ENCODE measurements at regions not wholly inside any gene's neighbourhood (a gene's known extent, or its start where the extent isn't known, plus 50 kb on each side); places are given as distances from the start of the nearest gene placed in this dataset.

GRCh38 chr3:135895106-135895733 lies 70.3 kb upstream of the PPP2R3A start:
- ATAC-seq (peak; percentile 33 to 63), DNase-seq (peak; percentile 67 to 89 (median 81))
- 21% methylated on average over 3 of the region's 3 CpGs for WGBS
- H3K4me3 ChIP-seq (ENCODE audit: low read length): no peak overlapping the region
- H3K27me3 ChIP-seq (ENCODE audit: control insufficient read depth, insufficient read depth): no peaks in the 10 kb centered on the region
- no peaks in the 10 kb centered on the region for H3K4me1 ChIP-seq (ENCODE audit: control insufficient read depth, insufficient read depth, low read length)
- H3K9me3 ChIP-seq (ENCODE audit: control insufficient read depth, low read length): no peaks in the 10 kb centered on the region
- intact Hi-C loops (cut with DNase I): loop anchor here (5.0 to 10.0 kb wide), 7 partner anchors 390 to 1293 kb away; partner anchors contain the start of gene EPHB1 (in 2 of the 4)
- no peak overlapping the region for H3K27ac ChIP-seq (ENCODE audit: low read length)

GRCh38 chr3:135895734-135896121 lies 69.8 kb upstream of the PPP2R3A start:
- intact Hi-C loops (cut with DNase I): loop anchor here (5.0 to 10.0 kb wide), 7 partner anchors 391 to 1293 kb away; partner anchors contain the start of gene EPHB1 (in 2 of the 4)
- no peaks in the 10 kb centered on the region for H3K9me3 ChIP-seq (ENCODE audit: control insufficient read depth, low read length)
- no peaks in the 10 kb centered on the region for H3K27me3 ChIP-seq (ENCODE audit: control insufficient read depth, insufficient read depth)
- no peak for ATAC-seq
- DNase-seq: no peak
- H3K4me3 ChIP-seq (ENCODE audit: low read length): no peak overlapping the region
- no peaks in the 10 kb centered on the region for H3K4me1 ChIP-seq (ENCODE audit: control insufficient read depth, insufficient read depth, low read length)
- H3K27ac ChIP-seq (ENCODE audit: low read length): no peak overlapping the region
- 89% methylated on average over 3 of the region's 3 CpGs for WGBS

DNA sequence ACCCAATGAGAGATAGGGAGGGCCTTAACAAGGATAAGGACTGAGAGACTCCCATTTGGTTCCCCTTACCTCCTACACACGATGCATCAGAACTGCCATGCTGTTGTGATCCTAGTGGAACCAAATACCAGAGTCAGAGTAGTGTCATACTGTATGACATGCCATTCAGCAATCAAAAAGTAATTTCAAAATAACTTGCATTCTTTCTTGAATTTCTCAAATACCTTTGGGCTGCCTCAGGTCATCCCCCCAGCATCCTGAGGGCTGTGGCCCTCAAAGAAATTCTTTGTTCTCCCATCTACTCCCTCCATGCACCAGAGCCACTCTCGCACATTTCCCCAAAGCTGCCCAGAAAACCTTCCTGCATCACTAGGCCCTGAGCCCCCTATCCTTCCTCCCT lies 68.9 kb upstream of the PPP2R3A start:
- H3K27ac ChIP-seq (ENCODE audit: low read length): no peak overlapping the region
- no peaks in the 10 kb centered on the region for H3K9me3 ChIP-seq (ENCODE audit: control insufficient read depth, low read length)
- no peaks in the 10 kb centered on the region for H3K27me3 ChIP-seq (ENCODE audit: control insufficient read depth, insufficient read depth)
- intact Hi-C loops (cut with DNase I): loop anchor here (5.0 to 10.0 kb wide), 7 partner anchors 392 to 1294 kb away; partner anchors contain the start of gene EPHB1 (in 2 of the 4)
- WGBS: 73% methylated on average over 2 of the region's 2 CpGs
- DNase-seq (no peak), ATAC-seq (no peak)
- no peak overlapping the region for H3K4me3 ChIP-seq (ENCODE audit: low read length)
- H3K4me1 ChIP-seq (ENCODE audit: control insufficient read depth, insufficient read depth, low read length): no peaks in the 10 kb centered on the region

DNA sequence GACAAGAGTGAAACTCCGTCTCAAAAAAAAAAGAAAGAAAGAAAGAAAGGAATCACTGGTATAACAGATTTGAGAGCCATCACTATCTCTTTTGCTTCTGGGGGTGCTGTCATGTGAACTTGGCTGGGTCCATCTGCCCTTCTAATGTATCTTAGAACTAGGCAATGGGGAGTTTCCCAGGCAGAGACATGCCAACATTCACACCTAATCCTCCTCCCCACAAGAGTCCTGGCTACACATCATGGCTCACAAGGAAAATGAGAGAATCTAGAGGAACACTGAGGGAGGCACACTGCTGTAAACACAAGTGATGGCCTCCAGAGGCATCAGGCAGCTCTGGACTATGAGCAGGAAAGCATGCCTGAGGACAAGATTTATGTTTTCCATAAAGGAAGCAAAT lies 67.8 kb upstream of the PPP2R3A start:
- Histone ChIP-seq H3K9me3 (ENCODE audit: control insufficient read depth, low read length) (no peaks in the 10 kb centered on the region), H3K27me3 (ENCODE audit: control insufficient read depth, insufficient read depth) (no peaks in the 10 kb centered on the region), H3K4me1 (ENCODE audit: control insufficient read depth, insufficient read depth, low read length) (no peaks in the 10 kb centered on the region), H3K27ac (ENCODE audit: low read length) (no peak overlapping the region), H3K4me3 (ENCODE audit: low read length) (no peak overlapping the region)
- no peak for DNase-seq
- intact Hi-C loops (cut with DNase I): loop anchor here (5.0 to 10.0 kb wide), 7 partner anchors 393 to 1295 kb away; partner anchors contain the start of gene EPHB1 (in 2 of the 4)
- ATAC-seq: no peak
- 84% methylated on average over 1 of the region's 1 CpG for WGBS

DNA sequence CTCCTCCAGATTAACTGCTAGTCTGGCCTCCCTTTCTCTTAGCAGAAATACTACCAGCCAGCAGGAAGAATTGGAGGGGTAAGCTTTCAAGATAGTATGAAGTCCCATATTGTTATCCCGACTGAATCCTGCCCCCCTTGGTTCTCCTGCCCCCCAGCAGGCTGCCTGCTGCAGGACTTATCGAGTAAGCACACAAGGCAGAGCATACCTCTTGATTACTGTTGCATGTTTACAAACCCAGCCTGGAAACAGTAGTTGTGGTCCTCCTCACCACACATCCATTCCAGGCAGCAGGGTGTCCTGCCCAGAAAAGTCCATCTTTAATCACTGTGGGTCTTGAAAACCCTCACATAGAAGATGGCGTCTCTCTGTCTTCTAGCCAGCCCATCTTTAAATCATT lies 66.8 kb upstream of the PPP2R3A start:
- H3K27me3 ChIP-seq (ENCODE audit: control insufficient read depth, insufficient read depth): no peaks in the 10 kb centered on the region
- ATAC-seq: no peak
- H3K27ac ChIP-seq (ENCODE audit: low read length): no peak overlapping the region
- no peak for DNase-seq
- no peak overlapping the region for H3K4me3 ChIP-seq (ENCODE audit: low read length)
- 75% methylated on average over 3 of the region's 3 CpGs for WGBS
- no peaks in the 10 kb centered on the region for H3K4me1 ChIP-seq (ENCODE audit: control insufficient read depth, insufficient read depth, low read length)
- H3K9me3 ChIP-seq (ENCODE audit: control insufficient read depth, low read length): no peaks in the 10 kb centered on the region
- intact Hi-C loops (cut with DNase I): loop anchor here (5.0 to 10.0 kb wide), 7 partner anchors 394 to 1296 kb away; partner anchors contain the start of gene EPHB1 (in 2 of the 4)

GRCh38 chr3:135905058-135905724 lies 60.3 kb upstream of the PPP2R3A start:
- Histone ChIP-seq H3K4me3 (ENCODE audit: low read length) (no peak overlapping the region), H3K4me1 (ENCODE audit: control insufficient read depth, insufficient read depth, low read length) (no peaks in the 10 kb centered on the region), H3K27ac (ENCODE audit: low read length) (no peak overlapping the region), H3K27me3 (ENCODE audit: control insufficient read depth, insufficient read depth) (no peaks in the 10 kb centered on the region), H3K9me3 (ENCODE audit: control insufficient read depth, low read length) (no peaks in the 10 kb centered on the region)
- ATAC-seq: peak in 1 of 2 donors; percentile 64
- WGBS: 53% methylated on average over 5 of the region's 5 CpGs
- intact Hi-C loops (cut with DNase I): no loop called here
- DNase-seq: no peak

DNA sequence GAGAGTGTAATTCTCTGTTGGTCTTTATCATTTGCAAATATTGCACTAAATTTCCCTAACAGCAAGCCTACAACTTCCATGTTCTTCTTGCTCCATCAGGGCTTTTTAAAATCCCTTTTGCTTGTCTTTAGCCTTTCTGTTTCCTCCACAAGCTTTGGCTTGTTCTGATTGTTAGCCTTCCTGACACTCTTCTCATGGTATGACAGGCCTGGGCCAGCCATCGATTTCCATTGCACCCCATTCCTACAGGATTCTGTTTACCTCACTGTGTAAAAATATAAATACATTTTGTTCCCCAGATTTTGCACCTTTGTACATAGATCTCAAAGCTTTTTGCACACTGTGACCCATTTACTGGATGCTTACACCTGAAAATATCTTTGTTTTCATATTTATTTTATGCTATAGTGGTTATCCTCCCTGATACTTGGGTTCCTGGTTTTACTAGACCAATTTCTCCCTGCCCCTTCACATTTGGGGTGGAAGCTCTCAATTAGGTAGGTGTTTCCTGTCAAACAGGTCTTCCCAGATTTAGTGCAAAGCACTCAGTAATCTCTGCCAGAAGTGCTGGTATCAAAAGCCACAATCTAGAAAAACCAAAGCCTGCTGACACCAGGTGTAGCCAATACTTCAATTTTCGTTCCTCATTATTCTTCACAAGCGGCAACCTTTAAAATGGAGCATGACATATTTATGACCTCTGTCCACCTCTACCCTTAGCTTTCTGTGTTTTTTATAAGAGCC lies 57.9 kb upstream of the PPP2R3A start:
- Histone ChIP-seq H3K27ac (ENCODE audit: low read length) (no peak overlapping the region), H3K4me1 (ENCODE audit: control insufficient read depth, insufficient read depth, low read length) (no peaks in the 10 kb centered on the region), H3K4me3 (ENCODE audit: low read length) (no peak overlapping the region), H3K27me3 (ENCODE audit: control insufficient read depth, insufficient read depth) (no peaks in the 10 kb centered on the region), H3K9me3 (ENCODE audit: control insufficient read depth, low read length) (no peaks in the 10 kb centered on the region)
- intact Hi-C loops (cut with DNase I): no loop called here
- DNase-seq (no peak), ATAC-seq (no peak)
- WGBS: 87% methylated on average over 3 of the region's 3 CpGs

GRCh38 chr3:135908225-135908624 lies 57.3 kb upstream of the PPP2R3A start:
- intact Hi-C loops (cut with DNase I): no loop called here
- no peak for ATAC-seq
- WGBS: 88% methylated on average over 7 of the region's 7 CpGs

DNA sequence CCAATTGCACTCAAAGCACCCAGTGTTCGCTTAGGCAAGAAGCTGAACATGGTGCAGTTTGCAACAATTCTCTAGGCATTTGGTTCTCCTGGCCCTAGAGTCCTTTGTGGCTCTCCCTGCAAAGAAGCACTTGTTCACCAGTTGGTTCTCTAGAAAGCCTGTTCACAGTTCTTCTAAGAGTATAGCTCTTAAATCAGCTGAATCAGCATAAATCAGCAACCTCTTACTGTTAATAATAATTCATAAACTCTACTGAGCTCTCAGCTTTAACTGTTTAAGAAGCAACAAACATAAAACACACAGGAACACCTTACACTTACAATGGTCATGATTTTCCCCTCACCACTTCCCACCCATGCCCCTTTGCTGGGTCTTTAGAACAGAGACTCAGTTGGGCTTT lies 56.8 kb upstream of the PPP2R3A start:
- Histone ChIP-seq H3K4me3 (ENCODE audit: low read length) (no peak overlapping the region), H3K27ac (ENCODE audit: low read length) (no peak overlapping the region), H3K27me3 (ENCODE audit: control insufficient read depth, insufficient read depth) (no peaks in the 10 kb centered on the region), H3K4me1 (ENCODE audit: control insufficient read depth, insufficient read depth, low read length) (no peaks in the 10 kb centered on the region), H3K9me3 (ENCODE audit: control insufficient read depth, low read length) (no peaks in the 10 kb centered on the region)
- no peak for ATAC-seq
- WGBS: 92% methylated on average over 1 of the region's 1 CpG
- intact Hi-C loops (cut with DNase I): no loop called here
- DNase-seq: no peak

More at GRCh38 chr3:135908225-135908624, 57.3 kb upstream of the PPP2R3A start:
- no peak overlapping the region for H3K27ac ChIP-seq (ENCODE audit: low read length)
- no peak overlapping the region for H3K4me3 ChIP-seq (ENCODE audit: low read length)
- no peaks in the 10 kb centered on the region for H3K4me1 ChIP-seq (ENCODE audit: control insufficient read depth, insufficient read depth, low read length)
- H3K27me3 ChIP-seq (ENCODE audit: control insufficient read depth, insufficient read depth): no peaks in the 10 kb centered on the region
- H3K9me3 ChIP-seq (ENCODE audit: control insufficient read depth, low read length): no peaks in the 10 kb centered on the region
- no peak for DNase-seq

- WGBS: 40% methylated on average over 2 of the region's 2 CpGs
- H3K4me3 ChIP-seq (ENCODE audit: low read length): no peak overlapping the region
- intact Hi-C loops (cut with DNase I): no loop called here
These were observed 54.4 kb upstream of the PPP2R3A start for GRCh38 chr3:135911110-135911509.

DNA sequence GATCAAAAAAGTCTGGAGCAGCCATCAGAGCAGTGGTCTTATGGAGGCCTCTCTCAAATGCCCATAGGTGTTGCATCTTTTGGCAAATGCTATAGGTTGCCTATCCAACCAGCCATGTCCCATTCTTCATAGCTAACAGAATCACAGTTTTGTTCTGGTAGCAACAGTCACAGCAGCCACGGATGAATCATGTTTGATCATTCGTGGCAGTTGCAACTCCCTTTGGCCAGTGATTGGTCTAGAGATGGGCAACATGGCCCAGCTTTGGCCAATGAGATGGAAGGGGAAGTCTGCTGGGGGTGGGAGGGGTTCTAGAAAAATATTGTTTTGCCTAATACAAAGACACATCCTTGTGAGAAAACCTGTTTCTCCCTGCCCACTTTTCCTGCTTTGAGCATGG lies 50.3 kb upstream of the PPP2R3A start:
- WGBS: 62% methylated on average over 2 of the region's 2 CpGs
- H3K27ac ChIP-seq (ENCODE audit: low read length): no peak overlapping the region
- DNase-seq: no peak
- no peaks in the 10 kb centered on the region for H3K4me1 ChIP-seq (ENCODE audit: control insufficient read depth, insufficient read depth, low read length)
- intact Hi-C loops (cut with DNase I): loop anchor here in 3 of 4 donors (5.0 kb wide), 1 partner anchor 127 kb away; no protein-coding TSS in a partner anchor
- no peak overlapping the region for H3K4me3 ChIP-seq (ENCODE audit: low read length)
- ATAC-seq: no peak
- H3K27me3 ChIP-seq (ENCODE audit: control insufficient read depth, insufficient read depth): no peaks in the 10 kb centered on the region
- no peaks in the 10 kb centered on the region for H3K9me3 ChIP-seq (ENCODE audit: control insufficient read depth, low read length)

More at GRCh38 chr3:135911110-135911509, 54.4 kb upstream of the PPP2R3A start:
- H3K4me1 ChIP-seq (ENCODE audit: control insufficient read depth, insufficient read depth, low read length): no peaks in the 10 kb centered on the region
- DNase-seq (no peak), ATAC-seq (no peak)
- H3K27ac ChIP-seq (ENCODE audit: low read length): no peak overlapping the region
- H3K9me3 ChIP-seq (ENCODE audit: control insufficient read depth, low read length): no peaks in the 10 kb centered on the region
- H3K27me3 ChIP-seq (ENCODE audit: control insufficient read depth, insufficient read depth): no peaks in the 10 kb centered on the region
